ENCODE measurements at regions not wholly inside any gene's neighbourhood (a gene's known extent, or its start where the extent isn't known, plus 50 kb on each side); places are given as distances from the start of the nearest gene placed in this dataset.

GRCh38 chr6:18533793-18534192, 146.6 kb downstream of the RNF144B start:
- TF ChIP-seq CTCF (conservative IDR thresholded peaks at IDR 0.05): no peak
- no peak for TF ChIP-seq ZFX (IDR thresholded peaks at IDR 0.05)
